K562 (cell line): ENCODE measurements at regions not wholly inside any gene's neighbourhood (a gene's known extent, or its start where the extent isn't known, plus 50 kb on each side); places are given as distances from the start of the nearest gene placed in this dataset.

Source experiments
- CHD2 ChIP-seq: IDR thresholded peaks from 2 replicates; pipeline ENCODE4 v1.6.1; 2011; ENCODE audit warnings: low read depth, low read length
- POLR2A ChIP-seq: fragments of 450-650 bp; conservative IDR thresholded peaks from 2 replicates; pipeline ENCODE4 v1.6.1; 2016
- RNF219 ChIP-seq: fragments of 250-450 bp; sonication (Bioruptor Pico); IDR thresholded peaks from 2 replicates; pipeline ENCODE4 v1.5.0; 2022; ENCODE audit warnings: mild to moderate bottlenecking
- TF ChIP-seq, protein P1 (sequence below), 3 experiments: IDR thresholded peaks in 2 of 3; conservative IDR thresholded peaks in 1 of 3; 2 replicates each; pipeline ENCODE4 v1.5.1; 2011 to 2012; ENCODE audit warnings: low read length in 3 of 3, mild to moderate bottlenecking in 3 of 3, control low read depth in 2 of 3, improper control_type of control experiment in 1 of 3, inconsistent platforms in 1 of 3, low read depth in 1 of 3, mixed read lengths in 1 of 3, moderate library complexity in 1 of 3; ENCODE audit not compliant: insufficient read depth in 2 of 3

DNA sequence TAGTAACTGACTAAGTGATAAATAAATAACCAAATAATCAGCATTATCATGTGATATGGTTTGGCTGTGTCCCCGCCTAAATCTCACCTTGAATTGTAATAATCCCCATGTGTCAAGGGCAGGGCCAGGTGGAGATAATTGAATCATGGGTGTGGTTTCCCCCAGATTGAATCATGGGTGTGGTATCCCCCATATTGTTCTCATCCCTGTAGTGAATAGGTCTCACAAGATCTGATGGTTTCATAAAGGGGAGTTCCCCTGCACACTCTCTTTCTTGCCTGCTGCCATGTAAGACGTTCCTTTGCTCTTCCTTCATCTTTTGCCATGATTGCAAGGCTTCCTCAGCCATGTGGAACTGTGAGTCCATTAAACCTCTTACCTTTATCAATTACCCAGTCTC is 72.1 kb upstream of the NRP1 start:
- TF ChIP-seq CHD2, result no peak
- TF ChIP-seq, protein P1, sequence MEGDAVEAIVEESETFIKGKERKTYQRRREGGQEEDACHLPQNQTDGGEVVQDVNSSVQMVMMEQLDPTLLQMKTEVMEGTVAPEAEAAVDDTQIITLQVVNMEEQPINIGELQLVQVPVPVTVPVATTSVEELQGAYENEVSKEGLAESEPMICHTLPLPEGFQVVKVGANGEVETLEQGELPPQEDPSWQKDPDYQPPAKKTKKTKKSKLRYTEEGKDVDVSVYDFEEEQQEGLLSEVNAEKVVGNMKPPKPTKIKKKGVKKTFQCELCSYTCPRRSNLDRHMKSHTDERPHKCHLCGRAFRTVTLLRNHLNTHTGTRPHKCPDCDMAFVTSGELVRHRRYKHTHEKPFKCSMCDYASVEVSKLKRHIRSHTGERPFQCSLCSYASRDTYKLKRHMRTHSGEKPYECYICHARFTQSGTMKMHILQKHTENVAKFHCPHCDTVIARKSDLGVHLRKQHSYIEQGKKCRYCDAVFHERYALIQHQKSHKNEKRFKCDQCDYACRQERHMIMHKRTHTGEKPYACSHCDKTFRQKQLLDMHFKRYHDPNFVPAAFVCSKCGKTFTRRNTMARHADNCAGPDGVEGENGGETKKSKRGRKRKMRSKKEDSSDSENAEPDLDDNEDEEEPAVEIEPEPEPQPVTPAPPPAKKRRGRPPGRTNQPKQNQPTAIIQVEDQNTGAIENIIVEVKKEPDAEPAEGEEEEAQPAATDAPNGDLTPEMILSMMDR (IDR thresholded peaks at IDR 0.05 in 2 of 3, conservative IDR thresholded peaks at IDR 0.05 in 1 of 3; ENCODE audit: insufficient read depth in 2 of 3, low read depth in 1 of 3, low read length in 3 of 3), result no peak
- no peak for TF ChIP-seq RNF219 (CRISPR knock-in tag)
- TF ChIP-seq POLR2A, result no peak
